ENCODE measurements at regions not wholly inside any gene's neighbourhood (a gene's known extent, or its start where the extent isn't known, plus 50 kb on each side); places are given as distances from the start of the nearest gene placed in this dataset.

- no peaks in the 10 kb centered on the region for H3K27me3 ChIP-seq (replicated peaks in 1 of 4; ENCODE audit: control insufficient read depth in 3 of 4, extremely low read depth in 1 of 4, insufficient read depth in 3 of 4, low read length in 3 of 4)
- H3K18ac ChIP-seq (ENCODE audit: extremely low read depth, low read length) = no peak overlapping the region; the same call in 1 of the 2 replicates
- H3K79me1 ChIP-seq (ENCODE audit: low read depth, low read length) = no peaks in the 10 kb centered on the region
- H2AFZ ChIP-seq (ENCODE audit: low read length) = no peak overlapping the region
- ChIA-PET POLR2A (ENCODE audit: partially characterized antibody) (interaction anchor here (0.6 to 3.1 kb wide), 11 partner anchors 11 to 368 kb away, joined by 3 to 26 read pairs (median 4); partner anchors contain the start of gene THBS1), CTCF (ENCODE audit: partially characterized antibody) (no interaction called here)
- no peak overlapping the region for H3K23ac ChIP-seq (ENCODE audit: insufficient read length)
- H2BK12ac ChIP-seq (ENCODE audit: low read depth, low read length) = peak overlapping the region; percentile 99
- peak overlapping the region; percentile 22 for H4K91ac ChIP-seq (replicated peaks; ENCODE audit: insufficient read length, low read length)
- H3K36me3 ChIP-seq (ENCODE audit: control insufficient read depth in 2 of 4, insufficient read depth in 4 of 4, low read length in 3 of 4) = peaks cover 0 to 7% (median 1%) of the 10 kb centered on the region in 4 experiments; a peak in 3 of 8 replicates
- DNase-seq (ENCODE audit: low read depth in 1 of 2, low spot score in 2 of 2) (peak; percentile 69 to 88), FAIRE-seq (peak; percentile 99)
- H3K79me2 ChIP-seq (ENCODE audit: control insufficient read depth in 1 of 2, insufficient read depth in 2 of 2, low read length in 2 of 2) = no peaks in the 10 kb centered on the region
- peak overlapping the region; percentile 46 for H4K5ac ChIP-seq (ENCODE audit: insufficient read length, low read depth, low read length)
- H3K4me2 ChIP-seq (ENCODE audit: insufficient read depth in 1 of 2, low read depth in 2 of 2, low read length in 2 of 2) = peak overlapping the region; percentile 15 to 39; a peak in 2 of 4 replicates
- H3K14ac ChIP-seq (ENCODE audit: insufficient read length) = no peak overlapping the region
- H3K4me1 ChIP-seq (replicated peaks in 1 of 4; ENCODE audit: control insufficient read depth in 3 of 4, insufficient read depth in 4 of 4, low read length in 3 of 4) = peaks cover 2 to 4% (median 3%) of the 10 kb centered on the region in 4 experiments; a peak in 3 of 7 replicates
- H2AK5ac ChIP-seq (ENCODE audit: low read depth, low read length) = peak overlapping the region; percentile 40; the same call in 1 of the 2 replicates
- no peak overlapping the region for H4K8ac ChIP-seq (ENCODE audit: extremely low read depth, insufficient read depth, low read length)
- 27% methylated on average over 7 of the region's 7 CpGs; no CpG with 5 or more reads in 1 of the 2 experiments for WGBS, 2 experiments (ENCODE audit: extremely low coverage in 1 of 2, insufficient coverage in 1 of 2, insufficient read length in 1 of 2, insufficient replicate concordance in 2 of 2, low coverage in 1 of 2, low lambda C conversion rate in 2 of 2, missing lambda C conversion rate in 1 of 2)
- peak overlapping the region in 1 of 4 experiments; percentile 34; a peak in 1 of 7 replicates for H3K9ac ChIP-seq (replicated peaks in 1 of 4; ENCODE audit: extremely low read depth in 1 of 4, low read depth in 3 of 4, low read length in 3 of 4)
- H3K4ac ChIP-seq (replicated peaks; ENCODE audit: insufficient read length, low read depth, low read length) = peak overlapping the region; percentile 63
- no peak overlapping the region for H3K56ac ChIP-seq (replicated peaks; ENCODE audit: insufficient read length, low read depth, low read length)
- H3K9me3 ChIP-seq (ENCODE audit: insufficient read depth in 2 of 2, low read depth in 1 of 2, low read length in 1 of 2) = peaks cover 10 to 13% of the 10 kb centered on the region in 2 experiments
- H2BK5ac ChIP-seq (ENCODE audit: low read depth, low read length) = peak overlapping the region; percentile 84
- peak overlapping the region; percentile 3 for H2BK120ac ChIP-seq (replicated peaks; ENCODE audit: low read depth, low read length)
- no peak overlapping the region for H2BK20ac ChIP-seq (ENCODE audit: low read length)
- peak overlapping the region; percentile 84 for H3K27ac ChIP-seq (ENCODE audit: low read depth, low read length)
- no peaks in the 10 kb centered on the region for H3K23me2 ChIP-seq (ENCODE audit: low read depth, low read length)
- no peaks in the 10 kb centered on the region for H4K20me1 ChIP-seq (replicated peaks in 1 of 2; ENCODE audit: control insufficient read depth in 1 of 2, insufficient read depth in 2 of 2, low read length in 2 of 2)
- H2BK15ac ChIP-seq (ENCODE audit: low read length) = no peak overlapping the region
- H3K4me3 ChIP-seq (ENCODE audit: extremely low read depth in 1 of 4, insufficient read depth in 2 of 4, low read depth in 3 of 4, low read length in 4 of 4) = peak overlapping the region in 1 of 4 experiments; percentile 35; a peak in 1 of 8 replicates
- TF ChIP-seq JUND (IDR thresholded peaks at IDR 0.05; ENCODE audit: low read length) (peak; percentile 90), ZNF274 (IDR thresholded peaks at IDR 0.05; ENCODE audit: borderline replicate concordance, extremely low read depth, low read length) (no peak), CTBP2 (IDR thresholded peaks at IDR 0.05; ENCODE audit: borderline replicate concordance, insufficient read depth, insufficient read length, low read length) (no peak), HDAC2 (IDR thresholded peaks at IDR 0.05; ENCODE audit: borderline replicate concordance in 1 of 2, low read depth in 2 of 2, low read length in 2 of 2) (peak in 1 of 2 experiments; percentile 38; a peak in 1 of 4 replicates), KDM1A (IDR thresholded peaks at IDR 0.05; ENCODE audit: borderline replicate concordance, low read length) (peak; percentile 28; the same call in 1 of the 2 replicates), BACH1 (IDR thresholded peaks at IDR 0.05; ENCODE audit: low read length) (peak; percentile 96), CEBPB (IDR thresholded peaks at IDR 0.05; ENCODE audit: low read depth, low read length) (no peak), CHD1 (IDR thresholded peaks at IDR 0.05; ENCODE audit: low read depth, low read length) (no peak), SP1 (IDR thresholded peaks at IDR 0.05; ENCODE audit: low read depth, low read length) (peak; percentile 81), CHD2 (IDR thresholded peaks at IDR 0.05; ENCODE audit: low read length) (no peak), SP4 (IDR thresholded peaks at IDR 0.05; ENCODE audit: low read length) (no peak)
- TF ChIP-seq, protein P1, sequence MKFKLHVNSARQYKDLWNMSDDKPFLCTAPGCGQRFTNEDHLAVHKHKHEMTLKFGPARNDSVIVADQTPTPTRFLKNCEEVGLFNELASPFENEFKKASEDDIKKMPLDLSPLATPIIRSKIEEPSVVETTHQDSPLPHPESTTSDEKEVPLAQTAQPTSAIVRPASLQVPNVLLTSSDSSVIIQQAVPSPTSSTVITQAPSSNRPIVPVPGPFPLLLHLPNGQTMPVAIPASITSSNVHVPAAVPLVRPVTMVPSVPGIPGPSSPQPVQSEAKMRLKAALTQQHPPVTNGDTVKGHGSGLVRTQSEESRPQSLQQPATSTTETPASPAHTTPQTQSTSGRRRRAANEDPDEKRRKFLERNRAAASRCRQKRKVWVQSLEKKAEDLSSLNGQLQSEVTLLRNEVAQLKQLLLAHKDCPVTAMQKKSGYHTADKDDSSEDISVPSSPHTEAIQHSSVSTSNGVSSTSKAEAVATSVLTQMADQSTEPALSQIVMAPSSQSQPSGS (IDR thresholded peaks at IDR 0.05; ENCODE audit: low read length) = peak; percentile 29; the same call in 1 of the 2 replicates
Observed at GRCh38 chr15:39213385-39213840, 367.5 kb upstream of the THBS1 start.
